Upper lobe of right lung (tissue), 1 donor: ENCODE measurements at regions not wholly inside any gene's neighbourhood (a gene's known extent, or its start where the extent isn't known, plus 50 kb on each side); places are given as distances from the start of the nearest gene placed in this dataset.

ENCODE experiments used
- ATAC-seq: fragments of 200-7000 bp; cut with Tn5 transposase; one replicate; pipeline ENCODE4 v1.9.1; 2020; ENCODE audit warnings: mild to moderate bottlenecking, moderate library complexity
- DNase-seq: peaks from one replicate; pipeline ENCODE4 v3.0.0-alpha.2; 2020
- H3K27ac ChIP-seq: fragments of 200-600 bp; one replicate; pipeline ENCODE4 v1.8.0; 2022
- H3K27me3 ChIP-seq: fragments of 200-600 bp; one replicate; pipeline ENCODE4 v1.8.0; 2022; ENCODE audit warnings: mild to moderate bottlenecking
- H3K36me3 ChIP-seq: fragments of 200-600 bp; one replicate; pipeline ENCODE4 v1.8.0; 2022
- H3K4me1 ChIP-seq: fragments of 200-600 bp; one replicate; pipeline ENCODE4 v1.8.0; 2022
- H3K4me3 ChIP-seq: fragments of 200-600 bp; one replicate; pipeline ENCODE4 v1.8.0; 2022; ENCODE audit warnings: mild to moderate bottlenecking
- H3K9me3 ChIP-seq: fragments of 200-600 bp; one replicate; pipeline ENCODE4 v1.8.0; 2022
- intact Hi-C: fragments of 100-400 bp; cut with DNase I; formaldehyde crosslinking; loops from one replicate; pipeline ENCODE4 v1.11.0; 2022
- TF ChIP-seq, protein P1 (sequence below): fragments of 200-600 bp; IDR thresholded peaks from one replicate; pipeline ENCODE4 v1.8.0; 2022; ENCODE audit warnings: antibody characterized with exemption
- donor health status: DM: no; HTN: yes; CAD: no; lungs with severe emphysema.

DNA sequence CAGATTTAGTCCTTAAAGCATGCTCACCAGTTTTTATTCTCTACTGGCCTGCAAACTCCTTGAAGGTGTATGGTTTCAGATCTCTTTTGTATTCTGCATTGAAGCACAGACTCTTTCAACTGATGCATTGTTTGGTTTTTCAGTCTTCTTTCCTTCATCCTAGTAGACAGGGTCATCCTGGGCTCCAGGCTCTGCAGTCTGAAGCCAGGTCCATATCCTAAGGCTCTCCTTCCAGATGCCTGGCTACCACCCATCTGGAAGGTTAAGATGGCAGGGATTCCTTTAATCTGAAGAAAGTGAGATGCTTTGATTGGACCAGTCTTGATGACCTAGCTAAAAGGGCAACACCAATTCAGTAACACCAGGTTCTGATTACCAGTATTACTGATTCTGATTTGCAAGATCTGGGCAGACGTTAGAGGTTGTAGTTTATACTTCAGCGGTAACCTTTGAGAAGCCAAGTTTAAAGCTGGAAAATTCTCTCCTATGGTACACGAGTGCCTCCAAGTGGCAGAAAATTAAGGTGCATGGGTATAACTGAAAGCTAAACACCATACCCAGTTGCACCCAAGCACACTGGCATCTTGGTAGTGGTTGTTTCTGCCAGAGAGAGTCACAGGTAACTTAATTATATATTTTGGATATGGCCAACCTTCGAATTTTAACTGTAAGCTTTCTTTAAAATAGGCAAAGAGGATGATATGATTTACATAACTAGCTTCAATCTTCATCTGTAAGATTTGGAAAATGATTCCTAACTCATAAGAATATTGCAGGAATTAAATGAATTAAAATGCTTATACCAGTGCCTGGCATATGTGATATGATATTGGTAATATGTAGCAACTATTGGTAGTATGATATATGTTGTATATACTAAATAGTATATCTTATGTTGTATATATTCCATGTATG lies 1651.9 kb upstream of the MIR17HG start:
- no peak overlapping the region for H3K4me3 ChIP-seq
- no peaks in the 10 kb centered on the region for H3K4me1 ChIP-seq
- DNase-seq = no peak
- no peaks in the 10 kb centered on the region for H3K27me3 ChIP-seq
- TF ChIP-seq, protein P1, sequence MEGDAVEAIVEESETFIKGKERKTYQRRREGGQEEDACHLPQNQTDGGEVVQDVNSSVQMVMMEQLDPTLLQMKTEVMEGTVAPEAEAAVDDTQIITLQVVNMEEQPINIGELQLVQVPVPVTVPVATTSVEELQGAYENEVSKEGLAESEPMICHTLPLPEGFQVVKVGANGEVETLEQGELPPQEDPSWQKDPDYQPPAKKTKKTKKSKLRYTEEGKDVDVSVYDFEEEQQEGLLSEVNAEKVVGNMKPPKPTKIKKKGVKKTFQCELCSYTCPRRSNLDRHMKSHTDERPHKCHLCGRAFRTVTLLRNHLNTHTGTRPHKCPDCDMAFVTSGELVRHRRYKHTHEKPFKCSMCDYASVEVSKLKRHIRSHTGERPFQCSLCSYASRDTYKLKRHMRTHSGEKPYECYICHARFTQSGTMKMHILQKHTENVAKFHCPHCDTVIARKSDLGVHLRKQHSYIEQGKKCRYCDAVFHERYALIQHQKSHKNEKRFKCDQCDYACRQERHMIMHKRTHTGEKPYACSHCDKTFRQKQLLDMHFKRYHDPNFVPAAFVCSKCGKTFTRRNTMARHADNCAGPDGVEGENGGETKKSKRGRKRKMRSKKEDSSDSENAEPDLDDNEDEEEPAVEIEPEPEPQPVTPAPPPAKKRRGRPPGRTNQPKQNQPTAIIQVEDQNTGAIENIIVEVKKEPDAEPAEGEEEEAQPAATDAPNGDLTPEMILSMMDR = peak; percentile 65
- no peaks in the 10 kb centered on the region for H3K36me3 ChIP-seq
- intact Hi-C loops = no loop called here
- ATAC-seq = peak; percentile 83
- no peaks in the 10 kb centered on the region for H3K9me3 ChIP-seq
- no peak overlapping the region for H3K27ac ChIP-seq

DNA sequence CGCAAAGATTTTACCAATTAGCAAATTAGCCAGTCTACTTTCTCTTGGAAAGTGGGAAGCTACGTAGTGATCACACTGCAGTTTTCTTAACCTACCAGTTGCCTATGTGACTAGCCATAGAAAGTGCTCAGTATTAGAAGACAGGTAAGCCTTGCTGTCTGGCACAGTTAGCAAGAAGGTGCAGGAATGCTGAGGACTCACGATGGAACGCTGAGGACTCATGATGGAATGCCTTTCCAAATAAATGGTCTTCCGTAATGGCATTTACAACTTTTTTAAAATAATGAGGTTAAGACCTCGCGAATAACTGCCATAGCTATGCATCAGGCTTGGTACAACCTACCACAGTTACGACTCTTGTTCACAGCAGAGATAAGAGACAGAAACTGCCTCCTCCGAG lies 1645.6 kb upstream of the MIR17HG start:
- Histone ChIP-seq H3K27ac (no peak overlapping the region), H3K9me3 (no peaks in the 10 kb centered on the region), H3K36me3 (no peaks in the 10 kb centered on the region), H3K4me3 (no peak overlapping the region), H3K27me3 (no peaks in the 10 kb centered on the region), H3K4me1 (no peaks in the 10 kb centered on the region)
- TF ChIP-seq, protein P1 = no peak
- peak; percentile 66 for ATAC-seq
- no peak for DNase-seq
- intact Hi-C loops = no loop called here

DNA sequence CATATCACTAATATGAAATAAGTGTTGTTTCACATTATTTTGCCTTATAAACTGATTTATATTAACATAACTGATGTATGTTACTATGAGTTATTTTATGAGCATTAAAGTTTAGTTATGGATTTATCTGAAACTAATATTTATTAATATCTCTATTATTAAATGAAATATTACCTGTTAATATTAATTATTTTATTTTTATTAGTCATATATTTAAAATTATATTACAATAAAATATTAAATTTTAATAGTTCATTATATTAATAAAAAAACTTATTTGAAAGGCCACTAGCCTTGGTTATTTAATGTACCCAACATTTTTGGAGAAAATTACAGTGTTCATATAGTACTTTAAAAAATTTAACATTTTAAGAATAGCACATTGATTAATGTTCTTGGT lies 1643.4 kb upstream of the MIR17HG start:
- ATAC-seq (no peak), DNase-seq (no peak)
- Histone ChIP-seq H3K4me3 (no peak overlapping the region), H3K27me3 (no peaks in the 10 kb centered on the region), H3K27ac (no peak overlapping the region), H3K9me3 (no peaks in the 10 kb centered on the region), H3K36me3 (no peaks in the 10 kb centered on the region), H3K4me1 (no peaks in the 10 kb centered on the region)
- intact Hi-C loops = no loop called here
- TF ChIP-seq, protein P1 = no peak

DNA sequence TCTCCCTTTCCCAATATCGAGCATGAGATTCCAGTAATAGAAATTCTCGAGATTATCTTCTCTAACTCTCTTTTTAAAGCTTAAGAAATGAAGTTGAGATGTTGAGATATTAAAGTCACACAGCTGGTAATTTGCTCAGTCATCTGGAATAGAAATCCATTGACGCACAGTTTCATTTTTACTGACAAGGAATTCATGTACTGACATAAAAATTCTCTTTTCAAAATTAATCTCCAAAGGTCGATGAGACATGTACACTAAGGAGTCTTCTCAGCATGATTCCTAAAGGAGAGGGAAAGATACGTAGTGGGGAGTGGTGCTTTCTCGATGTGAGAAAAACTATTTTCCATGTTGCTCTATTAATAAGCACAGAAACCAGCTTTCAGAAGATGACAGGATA lies 1639.5 kb upstream of the MIR17HG start:
- no peak overlapping the region for H3K4me3 ChIP-seq
- no peak overlapping the region for H3K27ac ChIP-seq
- no peaks in the 10 kb centered on the region for H3K9me3 ChIP-seq
- TF ChIP-seq, protein P1 = no peak
- DNase-seq (no peak), ATAC-seq (no peak)
- intact Hi-C loops = no loop called here
- no peaks in the 10 kb centered on the region for H3K36me3 ChIP-seq
- no peaks in the 10 kb centered on the region for H3K4me1 ChIP-seq
- H3K27me3 ChIP-seq = no peaks in the 10 kb centered on the region

DNA sequence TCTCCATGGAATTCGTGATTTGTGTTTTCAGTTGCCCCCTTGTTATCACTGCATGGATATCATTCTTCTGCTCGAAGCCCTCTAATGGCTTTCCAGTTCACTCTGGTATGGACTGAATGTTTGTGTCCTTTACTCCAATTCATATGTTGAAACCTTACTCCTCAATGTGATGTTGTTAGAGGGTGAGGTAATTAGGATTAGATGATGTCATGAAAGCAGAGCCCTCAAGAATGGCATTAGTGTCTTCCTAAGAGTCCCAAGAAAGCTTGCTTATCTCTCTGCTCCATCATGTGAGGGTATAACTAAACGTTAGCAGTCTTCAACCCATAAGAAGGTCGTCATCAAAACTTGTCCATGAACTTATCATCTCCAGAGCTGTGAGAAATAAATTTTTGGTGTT lies 1626.3 kb upstream of the MIR17HG start:
- Histone ChIP-seq H3K27me3 (no peaks in the 10 kb centered on the region), H3K4me1 (no peaks in the 10 kb centered on the region), H3K4me3 (no peak overlapping the region), H3K27ac (no peak overlapping the region), H3K9me3 (no peaks in the 10 kb centered on the region), H3K36me3 (no peaks in the 10 kb centered on the region)
- ATAC-seq = no peak
- TF ChIP-seq, protein P1 = no peak
- DNase-seq = no peak
- intact Hi-C loops = no loop called here
